Liver (tissue), 3 donors: ENCODE measurements at regions not wholly inside any gene's neighbourhood (a gene's known extent, or its start where the extent isn't known, plus 50 kb on each side); places are given as distances from the start of the nearest gene placed in this dataset.
"Not testable (repeated sequence)": the region's sequence is repeated elsewhere in the genome, so short reads cannot be mapped to it uniquely, and the experiment has no call there.

Experiments used
- GABPA ChIP-seq, 2 donors: IDR thresholded peaks in 1 of 2; conservative IDR thresholded peaks in 1 of 2; 2 replicates each; pipeline ENCODE4 v1.6.1; 2016; ENCODE audit warnings: antibody characterized with exemption in 2 of 2, mild to moderate bottlenecking in 1 of 2, moderate library complexity in 1 of 2
- HNF4A ChIP-seq, 2 donors: conservative IDR thresholded peaks; 2 replicates each; pipeline ENCODE4 v1.6.1; 2016; ENCODE audit warnings: antibody characterized with exemption in 2 of 2, mild to moderate bottlenecking in 2 of 2
- RAD21 ChIP-seq, 2 donors: IDR thresholded peaks; 2 replicates each; pipeline ENCODE4 v1.6.1; 2016; ENCODE audit warnings: antibody characterized with exemption in 2 of 2, mild to moderate bottlenecking in 2 of 2
- YY1 ChIP-seq: IDR thresholded peaks from 2 replicates; pipeline ENCODE4 v1.6.1; 2016; ENCODE audit warnings: antibody characterized with exemption, mild to moderate bottlenecking
- TF ChIP-seq, protein P1 (sequence below): fragments of 150-350 bp; IDR thresholded peaks from 2 replicates; pipeline ENCODE4 v1.5.1; 2017; ENCODE audit warnings: improper control_type of control experiment, low read depth, low read length; ENCODE audit not compliant: missing input control
- TF ChIP-seq, protein P2 (sequence below): IDR thresholded peaks from 2 replicates; pipeline ENCODE4 v1.6.1; 2016; ENCODE audit warnings: antibody characterized with exemption
- donor health status: healthy.
- donor health status: healthy.

DNA sequence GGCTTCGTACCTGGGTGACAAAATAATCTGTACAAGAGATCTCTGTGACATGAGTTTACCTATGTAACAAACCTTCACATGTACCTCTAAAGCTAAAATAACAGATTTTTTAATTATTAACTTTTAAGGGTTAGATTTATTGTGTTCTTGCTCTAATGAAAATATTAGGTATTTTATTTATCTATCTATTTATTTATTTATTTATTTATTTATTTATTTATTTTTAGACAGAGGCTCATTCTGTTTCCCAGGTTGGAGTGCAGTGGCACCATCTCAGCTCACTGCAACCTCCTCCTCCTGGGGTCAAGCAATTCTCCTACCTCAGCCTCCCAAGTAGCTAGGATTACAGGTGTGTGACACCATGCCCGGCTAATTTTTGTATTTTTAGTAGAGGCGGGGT is 348.4 kb downstream of the TAF11L14 start:
- not testable (repeated sequence) for TF ChIP-seq YY1; GABPA (IDR thresholded peaks at IDR 0.05 in 1 of 2, conservative IDR thresholded peaks at IDR 0.05 in 1 of 2); HNF4A (conservative IDR thresholded peaks at IDR 0.05); RAD21 (IDR thresholded peaks at IDR 0.05)
- TF ChIP-seq, protein P1, sequence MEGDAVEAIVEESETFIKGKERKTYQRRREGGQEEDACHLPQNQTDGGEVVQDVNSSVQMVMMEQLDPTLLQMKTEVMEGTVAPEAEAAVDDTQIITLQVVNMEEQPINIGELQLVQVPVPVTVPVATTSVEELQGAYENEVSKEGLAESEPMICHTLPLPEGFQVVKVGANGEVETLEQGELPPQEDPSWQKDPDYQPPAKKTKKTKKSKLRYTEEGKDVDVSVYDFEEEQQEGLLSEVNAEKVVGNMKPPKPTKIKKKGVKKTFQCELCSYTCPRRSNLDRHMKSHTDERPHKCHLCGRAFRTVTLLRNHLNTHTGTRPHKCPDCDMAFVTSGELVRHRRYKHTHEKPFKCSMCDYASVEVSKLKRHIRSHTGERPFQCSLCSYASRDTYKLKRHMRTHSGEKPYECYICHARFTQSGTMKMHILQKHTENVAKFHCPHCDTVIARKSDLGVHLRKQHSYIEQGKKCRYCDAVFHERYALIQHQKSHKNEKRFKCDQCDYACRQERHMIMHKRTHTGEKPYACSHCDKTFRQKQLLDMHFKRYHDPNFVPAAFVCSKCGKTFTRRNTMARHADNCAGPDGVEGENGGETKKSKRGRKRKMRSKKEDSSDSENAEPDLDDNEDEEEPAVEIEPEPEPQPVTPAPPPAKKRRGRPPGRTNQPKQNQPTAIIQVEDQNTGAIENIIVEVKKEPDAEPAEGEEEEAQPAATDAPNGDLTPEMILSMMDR = not testable (repeated sequence)
- TF ChIP-seq, protein P2, sequence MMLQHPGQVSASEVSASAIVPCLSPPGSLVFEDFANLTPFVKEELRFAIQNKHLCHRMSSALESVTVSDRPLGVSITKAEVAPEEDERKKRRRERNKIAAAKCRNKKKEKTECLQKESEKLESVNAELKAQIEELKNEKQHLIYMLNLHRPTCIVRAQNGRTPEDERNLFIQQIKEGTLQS = not testable (repeated sequence)
